Stimulated activated CD8-positive, alpha-beta memory T cell treated with anti-CD3 and anti-CD28 coated beads, Interleukin-7, amount 100 ng/mL, for 1 hour (primary cell): ENCODE measurements at regions not wholly inside any gene's neighbourhood (a gene's known extent, or its start where the extent isn't known, plus 50 kb on each side); places are given as distances from the start of the nearest gene placed in this dataset.
"Not testable (repeated sequence)": the region's sequence is repeated elsewhere in the genome, so short reads cannot be mapped to it uniquely, and the experiment has no call there.

Experiments
- DNase-seq, 2 donors: peaks; one replicate each; pipeline ENCODE4 v3.0.0-alpha.2; 2020; ENCODE audit warnings: low read depth in 2 of 2

DNA sequence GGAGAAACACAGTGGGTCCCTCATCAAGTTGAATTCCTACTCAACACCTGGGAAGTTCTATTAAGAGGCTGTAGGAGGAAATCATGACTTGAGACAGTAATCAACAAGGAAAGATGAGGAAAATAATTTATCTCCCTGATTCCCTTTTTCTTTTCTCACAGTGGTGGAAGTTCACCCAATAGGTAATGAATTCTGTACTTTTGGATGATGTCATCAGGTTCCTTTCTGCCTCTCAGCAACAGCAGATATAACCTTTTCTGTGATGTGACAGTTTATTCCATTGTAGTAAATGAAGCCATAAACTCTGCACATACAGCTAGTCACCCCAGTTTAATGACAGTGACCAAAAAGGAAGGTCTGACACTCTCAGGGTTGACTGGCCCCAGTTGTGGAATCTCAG, 1265.0 kb downstream of the NXPH1 start:
- DNase-seq: no peak

DNA sequence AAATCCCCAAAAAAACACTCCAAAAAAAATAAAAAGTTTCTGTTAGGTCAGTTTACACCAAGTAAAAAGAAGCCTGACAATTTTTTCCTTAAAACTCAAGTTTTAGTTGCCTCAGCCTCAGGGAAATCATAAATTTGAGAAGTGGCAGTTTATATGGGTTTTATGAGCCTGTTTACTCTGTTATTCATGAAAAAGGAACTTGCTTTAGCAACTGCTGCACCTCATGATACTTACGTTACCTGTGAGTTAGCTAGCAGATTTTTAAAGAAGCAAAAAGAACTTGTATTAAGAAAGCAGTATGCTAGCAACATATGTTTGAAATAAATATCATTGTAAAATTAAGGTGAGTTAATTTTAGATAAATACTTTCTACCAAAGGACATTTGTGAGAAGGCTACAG, 1264.5 kb upstream of the PHF14 start:
- DNase-seq: no peak

DNA sequence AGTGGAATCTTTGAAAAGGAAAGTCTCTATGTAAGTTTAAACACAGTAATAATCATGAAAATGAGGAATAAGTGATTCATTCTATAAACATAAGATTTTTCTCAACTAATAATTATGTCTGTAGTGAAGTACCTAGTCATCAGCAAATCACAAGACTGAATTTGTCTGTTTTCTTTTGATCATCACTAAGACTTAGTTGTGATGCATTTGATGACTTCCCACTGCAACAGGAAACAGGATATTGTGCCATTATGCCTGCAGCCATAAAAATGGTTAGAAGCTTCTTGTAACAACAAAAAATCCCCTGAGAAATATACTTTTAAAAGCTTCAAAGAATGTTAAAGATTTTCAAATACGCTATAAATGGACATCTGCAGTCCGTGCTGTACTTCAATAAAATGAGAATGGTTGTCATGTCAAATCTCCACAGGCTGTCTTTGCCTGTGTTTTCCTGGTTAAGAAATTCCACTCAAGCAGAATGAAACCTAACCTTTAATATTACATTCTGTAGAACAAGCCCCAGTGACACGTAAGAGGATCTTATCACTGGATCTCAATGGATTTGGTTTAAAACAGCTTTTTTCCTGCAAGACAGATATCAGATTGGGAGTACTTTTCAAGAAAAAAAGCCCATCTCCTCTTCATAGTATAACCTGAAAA, 1262.3 kb upstream of the PHF14 start:
- DNase-seq: no peak

DNA sequence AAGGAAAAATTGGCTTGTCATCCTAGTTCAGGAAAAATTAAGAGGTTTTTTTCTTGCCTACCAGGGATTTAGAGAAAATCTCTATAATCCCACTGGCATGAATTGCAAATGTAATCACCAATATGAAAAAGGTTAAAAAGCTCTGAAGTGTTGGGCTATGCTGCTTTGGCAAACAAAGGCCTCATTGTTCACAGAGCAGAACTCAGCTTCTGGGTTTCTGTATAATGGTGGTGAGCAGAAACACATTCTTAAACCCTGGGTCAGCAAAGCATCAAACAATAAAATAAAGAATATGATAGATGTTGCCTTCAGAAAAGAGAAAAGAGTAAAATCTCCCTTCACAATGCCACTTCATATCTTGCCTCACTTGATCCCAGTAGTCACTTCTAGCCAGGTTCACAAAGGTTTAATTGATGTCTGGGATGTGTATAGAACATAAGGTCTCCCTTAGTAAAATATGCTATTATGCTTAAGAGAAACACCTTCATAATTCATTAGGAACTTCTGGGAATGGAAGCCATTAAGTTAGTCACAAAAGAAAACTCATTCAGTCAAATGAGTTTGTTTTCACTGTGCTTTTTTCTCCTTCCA, 1255.5 kb upstream of the PHF14 start:
- no peak for DNase-seq

DNA sequence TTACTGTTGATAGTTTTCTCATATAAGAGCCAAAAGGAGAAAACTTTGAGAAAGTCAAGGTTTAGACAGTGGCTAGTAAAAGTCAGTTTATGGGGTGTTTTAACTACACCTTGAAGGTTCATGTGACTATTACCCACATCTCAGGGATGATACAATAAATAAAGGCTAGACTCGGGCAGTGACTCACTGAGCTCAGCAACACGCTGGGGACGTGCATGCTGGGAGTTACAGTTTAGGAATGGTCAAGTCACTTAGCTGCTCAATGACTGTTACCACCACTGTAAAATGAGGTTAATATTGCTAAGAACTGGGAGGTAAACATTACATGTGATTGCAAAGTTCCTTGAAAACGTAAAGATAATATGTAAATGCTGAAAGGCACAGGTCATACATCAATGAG, 1254.4 kb upstream of the PHF14 start:
- no peak for DNase-seq

DNA sequence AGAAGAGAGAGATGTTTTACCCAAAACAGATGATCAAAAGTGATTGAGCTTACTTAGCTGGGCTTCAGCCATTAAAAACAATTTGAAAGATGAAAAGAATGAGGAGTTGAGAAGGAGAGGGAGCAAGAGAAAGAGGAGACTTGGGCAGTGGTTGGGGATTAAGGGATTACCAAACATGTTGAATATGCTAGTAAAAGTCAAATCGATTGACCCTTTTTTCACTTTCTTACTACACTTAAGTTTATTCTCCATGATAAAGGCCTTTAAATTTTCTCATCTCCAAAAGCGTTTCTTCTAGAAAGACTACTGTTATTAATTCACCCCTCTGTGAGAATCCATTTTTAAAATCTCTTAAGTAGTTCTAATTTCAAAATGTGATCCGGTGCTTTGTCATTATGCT, 1254.0 kb upstream of the PHF14 start:
- no peak for DNase-seq

DNA sequence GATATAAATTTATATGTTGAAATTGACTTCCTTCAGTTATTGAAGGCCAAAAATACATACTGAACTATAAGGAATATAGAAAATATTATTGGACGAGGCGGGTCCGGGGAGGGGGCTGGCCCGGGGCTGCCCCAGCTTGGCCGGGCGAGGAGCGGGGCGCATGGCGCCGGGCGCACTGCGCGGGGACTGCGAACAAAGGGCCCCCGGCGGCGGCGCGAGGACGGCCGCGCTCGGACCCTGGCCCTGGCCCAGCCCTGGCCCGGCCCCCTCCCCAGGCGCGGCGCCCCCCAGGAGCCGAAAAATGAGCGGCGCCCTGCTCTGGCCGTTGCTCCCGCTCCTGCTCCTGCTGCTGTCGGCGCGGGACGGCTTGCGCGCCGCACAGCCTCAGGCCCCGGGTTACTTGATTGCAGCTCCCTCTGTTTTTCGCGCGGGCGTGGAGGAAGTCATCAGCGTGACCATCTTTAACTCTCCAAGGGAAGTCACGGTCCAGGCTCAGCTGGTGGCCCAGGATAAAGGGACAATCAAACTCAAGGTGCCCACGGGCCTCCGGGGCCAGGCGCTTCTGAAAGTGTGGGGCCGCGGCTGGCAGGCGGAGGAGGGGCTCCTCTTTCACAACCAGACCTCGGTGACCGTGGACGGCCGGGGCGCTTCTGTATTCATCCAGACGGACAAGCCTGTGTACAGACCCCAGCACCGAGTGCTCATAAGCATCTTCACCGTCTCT, 1247.6 kb upstream of the PHF14 start:
- DNase-seq: not testable (repeated sequence)

DNA sequence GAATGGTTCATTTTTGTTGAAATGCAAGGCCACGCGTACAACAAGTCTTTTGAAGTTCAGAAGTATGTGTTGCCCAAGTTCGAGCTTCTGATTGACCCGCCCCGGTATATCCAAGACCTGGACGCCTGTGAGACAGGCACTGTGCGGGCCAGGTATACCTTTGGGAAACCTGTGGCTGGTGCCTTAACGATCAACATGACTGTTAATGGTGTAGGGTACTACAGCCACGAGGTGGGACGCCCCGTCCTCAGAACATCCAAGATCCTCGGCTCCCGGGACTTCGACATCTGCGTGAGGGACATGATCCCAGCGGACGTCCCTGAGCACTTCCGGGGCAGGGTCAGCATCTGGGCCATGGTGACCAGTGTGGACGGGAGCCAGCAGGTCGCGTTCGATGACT, 1246.9 kb upstream of the PHF14 start:
- DNase-seq: not testable (repeated sequence)

DNA sequence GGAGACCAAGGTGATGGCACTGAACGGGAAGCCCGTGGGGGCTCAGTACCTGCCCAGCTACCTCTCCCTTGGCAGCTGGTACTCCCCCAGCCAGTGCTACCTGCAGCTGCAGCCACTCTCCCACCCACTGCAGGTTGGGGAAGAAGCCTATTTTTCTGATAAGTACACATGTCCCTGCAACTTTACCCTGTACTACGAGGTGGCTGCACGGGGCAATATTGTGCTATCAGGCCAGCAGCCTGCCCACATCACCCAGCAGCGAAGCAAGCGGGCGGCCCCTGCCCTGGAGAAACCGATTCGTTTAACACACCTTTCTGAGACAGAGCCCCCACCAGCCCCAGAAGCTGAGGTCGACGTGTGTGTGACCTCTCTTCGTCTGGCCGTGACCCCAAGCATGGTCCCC, 1246.2 kb upstream of the PHF14 start:
- DNase-seq: not testable (repeated sequence)

DNA sequence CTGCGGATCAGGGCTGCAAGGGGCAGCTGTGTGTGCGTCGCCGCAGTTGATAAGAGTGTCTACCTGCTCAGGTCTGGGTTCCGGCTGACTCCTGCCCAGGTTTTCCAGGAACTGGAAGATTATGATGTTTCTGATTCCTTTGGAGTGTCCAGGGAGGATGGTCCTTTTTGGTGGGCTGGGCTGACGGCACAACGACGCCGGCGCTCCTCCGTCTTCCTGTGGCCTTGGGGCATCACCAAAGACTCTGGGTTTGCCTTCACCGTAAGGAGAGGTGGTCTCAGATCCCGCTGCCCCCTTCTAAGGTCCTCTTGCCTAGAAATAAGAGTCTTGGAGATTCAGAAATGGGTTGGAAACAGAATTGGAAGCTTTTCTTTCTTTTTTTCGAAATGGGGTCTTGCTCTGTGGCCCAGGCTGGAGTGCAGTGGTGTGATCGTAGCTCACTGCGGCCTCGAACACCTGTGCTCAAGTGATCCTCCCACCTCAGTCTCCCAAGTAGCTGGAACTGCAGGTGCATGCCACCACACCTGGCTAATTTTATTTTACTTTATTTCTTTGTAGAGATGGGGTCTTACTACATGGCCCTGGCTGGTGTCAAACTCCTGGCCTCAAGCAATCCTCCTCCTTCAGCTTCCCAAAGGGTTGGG, 1245.5 kb upstream of the PHF14 start:
- not testable (repeated sequence) for DNase-seq

DNA sequence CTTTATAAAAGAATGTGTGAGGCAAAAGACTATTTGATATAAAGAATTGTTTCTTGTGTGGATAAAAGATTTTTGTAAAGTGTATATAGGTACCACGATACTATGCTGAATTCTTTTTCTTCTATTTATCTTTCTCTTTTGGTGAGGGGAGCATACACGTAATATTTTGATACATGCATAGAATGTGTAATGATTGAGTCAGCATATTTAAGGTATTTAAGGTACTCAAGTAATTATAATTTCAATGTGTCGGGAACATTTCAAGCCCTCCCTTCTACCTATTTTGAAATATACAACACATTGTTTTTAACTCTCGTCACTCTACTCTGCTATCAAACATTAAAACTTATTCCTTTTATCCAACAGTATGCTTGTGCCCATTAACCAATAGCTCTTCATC, 1221.6 kb upstream of the PHF14 start:
- no peak for DNase-seq

DNA sequence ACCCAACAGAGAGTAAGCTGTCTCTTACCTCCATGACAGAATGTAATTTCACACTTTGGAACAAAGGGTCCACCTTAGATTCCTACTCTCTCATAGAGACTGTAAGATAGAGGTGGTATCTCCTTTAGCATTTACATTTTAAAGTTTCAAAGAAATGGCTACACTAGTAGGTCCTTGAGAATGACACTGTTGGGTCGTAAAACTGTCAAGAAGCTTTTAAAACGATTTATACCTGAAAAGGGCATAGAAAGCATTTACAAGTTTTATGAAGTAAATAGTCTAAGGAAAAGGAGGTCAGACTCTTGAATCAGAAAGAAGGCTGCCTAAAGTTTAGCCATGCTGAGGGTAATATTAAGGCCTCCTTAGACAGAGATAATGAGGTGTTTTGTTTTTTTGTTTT, 1212.4 kb upstream of the PHF14 start:
- no peak for DNase-seq

DNA sequence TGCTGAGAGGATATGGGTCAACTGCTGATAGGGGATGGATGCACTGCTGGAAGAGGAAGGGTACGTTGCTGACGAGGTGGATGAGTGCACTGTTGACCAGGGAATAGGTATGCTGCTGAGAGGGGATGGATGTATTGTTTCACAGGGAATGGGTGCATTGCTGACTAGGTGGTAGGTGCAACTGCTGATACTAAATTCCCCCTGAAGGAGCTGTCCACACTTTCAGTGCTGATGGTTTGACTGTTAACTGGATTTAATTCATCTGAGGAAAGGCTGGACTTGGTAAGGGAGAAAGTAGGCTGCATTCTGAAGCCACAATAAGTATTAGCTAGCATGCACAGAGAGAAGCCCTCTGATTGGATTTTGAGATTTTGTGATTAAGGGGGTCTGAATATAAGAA, 1196.8 kb upstream of the PHF14 start:
- DNase-seq: no peak

DNA sequence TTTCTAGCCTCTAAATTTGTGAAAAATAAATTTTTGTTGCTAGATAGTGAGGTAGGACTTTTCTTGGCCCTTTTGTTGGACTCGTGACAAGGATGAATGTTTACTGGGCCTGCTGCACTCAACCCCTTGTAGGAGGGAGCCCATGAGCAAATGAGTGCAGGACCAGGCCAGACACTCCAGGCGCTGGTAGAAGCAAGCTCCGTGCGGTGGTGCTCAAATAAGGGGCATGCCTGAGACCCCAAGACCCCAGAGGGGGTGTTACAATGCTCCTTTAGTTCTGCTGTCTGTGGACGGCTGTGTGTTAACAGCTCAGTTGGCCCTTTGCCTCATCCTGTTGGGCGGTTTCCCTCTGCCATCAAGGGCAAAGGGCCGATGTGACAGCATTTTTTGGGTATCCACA, 1195.3 kb upstream of the PHF14 start:
- no peak for DNase-seq

DNA sequence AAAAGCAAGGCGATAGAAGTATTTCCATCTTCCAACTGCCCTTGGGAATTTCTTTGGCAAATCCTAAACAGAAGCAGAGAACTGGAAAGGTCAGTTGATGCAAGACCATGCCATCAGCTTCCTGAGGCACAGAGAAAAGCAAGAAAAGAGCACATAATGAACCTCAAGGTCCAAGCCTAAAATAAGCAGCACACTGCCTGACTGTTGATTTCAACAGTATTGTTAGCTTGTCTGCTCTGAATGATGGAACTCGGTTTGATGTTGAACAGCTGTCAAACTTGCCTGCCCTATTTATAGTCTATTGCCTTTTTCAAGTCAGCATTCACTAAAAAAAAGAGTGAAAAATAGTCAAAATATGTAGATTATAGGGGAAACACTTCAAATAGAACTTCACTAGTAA, 1192.0 kb upstream of the PHF14 start:
- no peak for DNase-seq

DNA sequence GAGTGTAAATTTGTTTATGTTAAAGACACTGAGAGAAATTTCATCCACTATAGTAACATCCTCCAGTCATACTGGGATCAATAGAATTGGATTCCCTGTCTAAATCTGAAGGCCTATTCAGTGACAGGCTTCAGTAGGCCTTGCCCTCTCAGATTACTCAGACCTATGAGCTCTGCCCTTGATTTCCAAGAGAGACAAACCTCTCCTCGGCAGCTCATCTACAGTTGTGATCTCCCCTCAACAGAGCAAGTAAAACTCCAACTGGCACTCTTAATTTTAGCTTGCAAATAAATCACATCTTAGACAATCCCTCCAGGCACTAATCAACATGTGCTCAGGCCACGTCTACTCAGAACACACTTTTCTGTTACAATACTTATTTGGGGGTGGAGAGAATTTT, 1191.4 kb upstream of the PHF14 start:
- DNase-seq: no peak

DNA sequence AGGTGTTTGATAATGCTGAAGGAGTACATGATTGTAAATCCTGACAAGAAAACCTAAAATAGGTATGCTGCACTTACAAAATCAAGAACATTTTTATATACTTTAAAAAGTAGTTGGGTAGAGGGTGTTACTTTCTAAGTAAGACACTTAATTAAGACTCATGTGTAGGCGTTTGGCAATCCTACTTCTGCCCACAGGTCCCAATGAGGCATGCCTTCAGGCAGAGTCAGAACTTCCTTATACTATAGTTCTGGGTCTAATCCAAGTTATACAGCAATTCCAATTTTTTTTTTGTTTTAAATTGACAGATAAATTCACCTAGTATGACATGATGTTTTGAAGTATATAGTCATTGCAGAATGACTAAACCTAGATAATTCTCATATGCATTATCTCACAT, 1188.5 kb upstream of the PHF14 start:
- DNase-seq: no peak

DNA sequence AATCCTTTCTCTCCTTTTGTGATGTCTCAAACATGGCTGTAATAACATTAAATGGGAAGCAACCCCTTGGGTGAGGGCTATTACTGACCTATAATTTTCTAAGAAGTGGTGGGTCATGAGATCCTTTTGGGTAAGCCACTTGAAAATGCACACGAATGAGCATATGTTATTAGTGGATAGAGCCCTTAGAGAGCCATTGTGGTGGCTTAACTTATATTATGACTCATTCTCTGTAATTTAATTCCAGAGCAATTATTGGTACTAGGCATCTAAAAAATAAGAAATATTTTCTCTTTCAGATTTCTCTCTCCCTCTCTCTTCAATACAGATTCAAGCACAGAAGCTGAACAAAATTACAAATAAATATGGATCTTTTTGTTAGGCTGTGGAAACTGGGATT, 1177.4 kb upstream of the PHF14 start:
- DNase-seq: no peak

DNA sequence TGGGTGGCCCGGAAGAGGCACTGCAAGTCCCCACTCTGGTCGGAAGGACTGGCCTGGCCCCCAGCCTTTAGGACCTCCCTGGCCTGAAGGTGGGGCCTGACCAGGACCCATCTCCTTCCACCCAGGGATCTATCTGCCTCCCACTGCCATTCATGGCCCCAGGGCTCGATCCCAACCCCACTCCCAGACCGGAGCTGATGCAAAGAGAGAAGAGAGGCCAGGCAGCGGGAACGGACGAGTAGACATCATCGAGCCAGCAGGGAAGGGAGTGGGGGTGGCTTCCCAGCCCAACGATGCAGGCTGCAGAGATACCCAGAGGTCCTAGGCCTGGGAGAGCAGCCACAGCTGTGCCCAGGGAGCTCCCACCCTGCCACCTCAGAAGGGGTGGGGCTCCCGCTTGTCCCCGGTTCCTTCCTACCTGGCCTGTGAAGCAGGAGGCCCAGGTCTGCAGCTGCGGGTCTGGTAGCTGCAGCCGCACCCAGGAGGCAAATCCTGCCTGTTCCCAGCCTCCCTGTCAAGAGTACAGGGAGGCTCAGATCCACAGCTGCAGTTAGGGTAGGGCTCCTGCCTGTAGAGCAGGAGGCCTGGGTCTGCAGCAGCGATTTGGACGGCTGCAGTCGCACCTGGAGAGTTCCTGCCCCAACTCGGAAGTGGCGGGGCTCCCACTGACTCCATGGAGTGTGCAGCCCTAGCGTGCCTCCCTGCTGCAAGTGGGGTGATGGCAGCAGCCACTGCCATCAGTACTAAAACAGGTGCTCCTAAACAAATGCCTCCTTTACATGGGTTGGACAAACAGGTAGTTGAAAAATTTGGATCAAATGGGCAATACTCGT, 1151.0 kb upstream of the PHF14 start:
- DNase-seq: no peak

DNA sequence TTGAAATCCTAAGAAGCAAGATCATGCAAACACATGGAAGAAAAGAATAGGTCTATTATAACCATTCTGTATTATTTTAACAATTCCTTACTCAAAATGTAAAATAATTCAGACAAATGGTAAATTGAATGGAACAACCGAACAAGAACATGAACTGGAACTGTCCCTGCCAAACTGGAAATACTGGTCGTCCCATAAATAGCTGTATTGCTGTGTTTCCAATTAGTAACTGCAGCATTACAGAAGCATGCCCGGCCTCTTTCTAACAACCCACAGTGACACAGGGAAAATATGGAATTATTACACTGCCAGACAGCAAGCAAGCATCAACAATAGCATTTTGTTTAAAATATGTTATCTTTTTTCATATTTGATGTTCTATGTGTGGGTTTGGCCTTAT, 1138.5 kb upstream of the PHF14 start:
- no peak for DNase-seq

DNA sequence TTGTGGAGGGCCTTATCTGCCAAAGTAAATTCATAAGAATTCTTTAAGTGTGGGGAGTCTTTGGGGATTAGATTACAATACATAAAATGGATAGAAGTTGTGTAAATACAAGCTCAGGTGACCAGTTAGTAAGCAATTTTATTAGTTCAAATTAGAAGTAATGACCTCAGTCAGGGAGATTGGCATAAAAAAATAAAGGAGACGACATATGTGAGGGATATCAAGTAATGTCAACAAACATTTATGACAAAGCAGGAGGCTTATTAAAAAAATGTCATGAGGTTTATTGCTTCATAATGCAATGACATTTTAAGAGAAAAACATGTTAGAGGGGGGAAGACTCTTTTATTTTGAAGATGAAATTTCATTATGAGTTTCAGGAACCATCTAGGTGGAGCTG, 1137.0 kb upstream of the PHF14 start:
- DNase-seq: no peak

DNA sequence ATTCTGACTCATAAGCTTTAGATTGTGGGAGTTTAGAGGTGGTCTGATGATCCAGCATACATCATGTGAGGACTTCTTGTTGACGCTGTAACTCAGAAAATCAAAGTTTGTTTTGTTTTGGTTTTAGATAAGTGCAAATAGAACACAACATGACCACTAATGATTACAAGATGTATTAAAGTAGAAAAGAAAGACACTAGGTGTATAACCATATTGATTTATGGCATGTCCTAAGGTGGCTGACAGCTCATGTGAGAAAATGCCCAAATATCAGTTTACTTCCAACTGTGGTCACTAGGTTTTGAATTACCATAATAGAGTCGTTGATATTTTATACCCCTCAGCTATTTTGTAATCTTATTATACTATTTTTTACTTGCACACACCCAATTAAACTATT, 1131.4 kb upstream of the PHF14 start:
- no peak for DNase-seq
